ENCODE measurements at regions not wholly inside any gene's neighbourhood (a gene's known extent, or its start where the extent isn't known, plus 50 kb on each side); places are given as distances from the start of the nearest gene placed in this dataset.

DNA sequence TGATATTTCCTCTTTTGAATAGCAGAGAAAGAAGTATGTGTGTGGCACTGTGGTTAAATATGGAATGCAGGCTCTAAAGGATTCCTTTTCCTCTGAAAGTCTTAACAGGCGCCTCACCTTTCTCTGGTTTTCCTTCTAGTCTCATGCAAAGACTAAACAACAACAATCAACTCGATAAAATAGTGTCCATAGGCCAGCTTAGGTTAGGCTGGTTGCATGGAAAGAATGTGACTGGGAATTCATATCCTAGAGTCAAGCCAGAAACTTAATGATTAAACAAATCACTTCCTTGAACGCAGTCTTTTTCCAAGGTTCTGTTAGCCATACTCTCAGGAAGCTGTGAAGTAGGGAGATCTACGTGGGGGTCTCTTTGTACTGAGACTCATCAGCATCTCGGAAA is 800.8 kb upstream of the ID2 start:
- Histone ChIP-seq H4K20me1 (ENCODE audit: control insufficient read depth, insufficient read depth, low read depth, low read length) (no peaks in the 10 kb centered on the region), H3K36me3 (ENCODE audit: control insufficient read depth, low read length) (no peaks in the 10 kb centered on the region), H3K4me3 (ENCODE audit: low read length) (no peak overlapping the region), H3K79me2 (ENCODE audit: control insufficient read depth, low read length) (no peaks in the 10 kb centered on the region), H3F3A (ENCODE audit: control insufficient read depth, insufficient read depth) (no peaks in the 10 kb centered on the region), H3K4me2 (ENCODE audit: low read length) (no peak overlapping the region), H3K9me2 (replicated peaks; ENCODE audit: control insufficient read depth, low read length) (no peaks in the 10 kb centered on the region), H3K4me1 (ENCODE audit: control insufficient read depth, low read length) (peaks cover 16% of the 10 kb centered on the region), H3K27me3 (ENCODE audit: control insufficient read depth, low read length) (no peaks in the 10 kb centered on the region), H3K27ac (ENCODE audit: low read depth, low read length) (no peak overlapping the region), H3K9me3 (ENCODE audit: control insufficient read depth, insufficient read depth, low read length) (no peaks in the 10 kb centered on the region)
- TF ChIP-seq, protein P1, sequence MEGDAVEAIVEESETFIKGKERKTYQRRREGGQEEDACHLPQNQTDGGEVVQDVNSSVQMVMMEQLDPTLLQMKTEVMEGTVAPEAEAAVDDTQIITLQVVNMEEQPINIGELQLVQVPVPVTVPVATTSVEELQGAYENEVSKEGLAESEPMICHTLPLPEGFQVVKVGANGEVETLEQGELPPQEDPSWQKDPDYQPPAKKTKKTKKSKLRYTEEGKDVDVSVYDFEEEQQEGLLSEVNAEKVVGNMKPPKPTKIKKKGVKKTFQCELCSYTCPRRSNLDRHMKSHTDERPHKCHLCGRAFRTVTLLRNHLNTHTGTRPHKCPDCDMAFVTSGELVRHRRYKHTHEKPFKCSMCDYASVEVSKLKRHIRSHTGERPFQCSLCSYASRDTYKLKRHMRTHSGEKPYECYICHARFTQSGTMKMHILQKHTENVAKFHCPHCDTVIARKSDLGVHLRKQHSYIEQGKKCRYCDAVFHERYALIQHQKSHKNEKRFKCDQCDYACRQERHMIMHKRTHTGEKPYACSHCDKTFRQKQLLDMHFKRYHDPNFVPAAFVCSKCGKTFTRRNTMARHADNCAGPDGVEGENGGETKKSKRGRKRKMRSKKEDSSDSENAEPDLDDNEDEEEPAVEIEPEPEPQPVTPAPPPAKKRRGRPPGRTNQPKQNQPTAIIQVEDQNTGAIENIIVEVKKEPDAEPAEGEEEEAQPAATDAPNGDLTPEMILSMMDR (IDR thresholded peaks at IDR 0.05; ENCODE audit: low read depth, low read length, poor library complexity, severe bottlenecking) = no peak
- no peak for TF ChIP-seq EZH2phosphoT487 (IDR thresholded peaks at IDR 0.05; ENCODE audit: borderline replicate concordance, low read length)

DNA sequence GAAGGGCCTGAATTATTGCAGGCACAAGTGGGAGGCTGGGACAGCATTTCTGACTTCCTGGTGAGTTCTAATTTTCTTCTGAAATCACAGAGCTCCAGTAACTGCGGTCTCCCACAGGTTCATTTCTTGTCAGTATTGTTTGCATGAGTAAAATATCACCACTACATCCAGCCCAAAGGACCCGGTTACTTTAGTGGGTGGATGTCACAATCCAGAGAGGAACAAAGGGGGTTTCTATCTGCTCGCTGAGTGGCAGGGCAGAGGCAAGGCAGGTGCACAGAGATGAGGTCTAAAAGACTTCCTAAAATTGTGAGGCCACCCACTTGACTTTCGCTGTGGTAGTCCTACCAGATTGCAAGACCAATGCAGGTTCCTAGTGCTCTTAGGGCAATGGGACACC is 800.4 kb upstream of the ID2 start:
- H3K4me3 ChIP-seq (ENCODE audit: low read length) = no peak overlapping the region
- H3F3A ChIP-seq (ENCODE audit: control insufficient read depth, insufficient read depth) = no peaks in the 10 kb centered on the region
- H3K4me2 ChIP-seq (ENCODE audit: low read length) = no peak overlapping the region
- no peaks in the 10 kb centered on the region for H3K27me3 ChIP-seq (ENCODE audit: control insufficient read depth, low read length)
- no peaks in the 10 kb centered on the region for H3K9me2 ChIP-seq (replicated peaks; ENCODE audit: control insufficient read depth, low read length)
- TF ChIP-seq, protein P1 (IDR thresholded peaks at IDR 0.05; ENCODE audit: low read depth, low read length, poor library complexity, severe bottlenecking) = no peak
- TF ChIP-seq EZH2phosphoT487 (IDR thresholded peaks at IDR 0.05; ENCODE audit: borderline replicate concordance, low read length) = no peak
- H3K4me1 ChIP-seq (ENCODE audit: control insufficient read depth, low read length) = peaks cover 16% of the 10 kb centered on the region
- no peaks in the 10 kb centered on the region for H4K20me1 ChIP-seq (ENCODE audit: control insufficient read depth, insufficient read depth, low read depth, low read length)
- H3K79me2 ChIP-seq (ENCODE audit: control insufficient read depth, low read length) = no peaks in the 10 kb centered on the region
- no peaks in the 10 kb centered on the region for H3K36me3 ChIP-seq (ENCODE audit: control insufficient read depth, low read length)
- H3K9me3 ChIP-seq (ENCODE audit: control insufficient read depth, insufficient read depth, low read length) = no peaks in the 10 kb centered on the region
- H3K27ac ChIP-seq (ENCODE audit: low read depth, low read length) = no peak overlapping the region

DNA sequence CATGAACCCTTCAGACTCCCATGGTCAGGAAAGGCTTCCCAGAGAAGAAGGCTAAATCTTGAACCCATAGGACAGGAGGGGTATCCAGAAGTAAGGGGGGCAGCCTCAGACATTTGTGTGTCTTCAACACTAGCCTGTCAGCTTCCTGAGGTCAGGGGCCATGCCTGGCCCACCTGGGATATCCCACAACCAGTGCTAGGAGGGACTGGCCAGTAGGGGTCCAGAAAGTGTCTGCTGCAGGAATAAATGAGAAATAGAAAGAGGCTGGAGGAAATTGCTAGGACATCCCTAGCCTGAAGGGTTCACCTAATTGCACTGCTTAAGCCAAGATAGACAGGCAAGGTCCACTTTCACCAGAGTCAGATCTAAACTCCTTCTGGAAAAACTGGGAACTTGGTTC is 799.6 kb upstream of the ID2 start:
- no peak overlapping the region for H3K4me3 ChIP-seq (ENCODE audit: low read length)
- no peak overlapping the region for H3K4me2 ChIP-seq (ENCODE audit: low read length)
- H4K20me1 ChIP-seq (ENCODE audit: control insufficient read depth, insufficient read depth, low read depth, low read length) = no peaks in the 10 kb centered on the region
- no peaks in the 10 kb centered on the region for H3K9me2 ChIP-seq (replicated peaks; ENCODE audit: control insufficient read depth, low read length)
- no peaks in the 10 kb centered on the region for H3K36me3 ChIP-seq (ENCODE audit: control insufficient read depth, low read length)
- no peaks in the 10 kb centered on the region for H3K79me2 ChIP-seq (ENCODE audit: control insufficient read depth, low read length)
- TF ChIP-seq, protein P1 (IDR thresholded peaks at IDR 0.05; ENCODE audit: low read depth, low read length, poor library complexity, severe bottlenecking) = no peak
- TF ChIP-seq EZH2phosphoT487 (IDR thresholded peaks at IDR 0.05; ENCODE audit: borderline replicate concordance, low read length) = no peak
- H3K27ac ChIP-seq (ENCODE audit: low read depth, low read length) = no peak overlapping the region
- H3K4me1 ChIP-seq (ENCODE audit: control insufficient read depth, low read length) = peaks cover 16% of the 10 kb centered on the region
- no peaks in the 10 kb centered on the region for H3F3A ChIP-seq (ENCODE audit: control insufficient read depth, insufficient read depth)
- H3K9me3 ChIP-seq (ENCODE audit: control insufficient read depth, insufficient read depth, low read length) = no peaks in the 10 kb centered on the region
- no peaks in the 10 kb centered on the region for H3K27me3 ChIP-seq (ENCODE audit: control insufficient read depth, low read length)

DNA sequence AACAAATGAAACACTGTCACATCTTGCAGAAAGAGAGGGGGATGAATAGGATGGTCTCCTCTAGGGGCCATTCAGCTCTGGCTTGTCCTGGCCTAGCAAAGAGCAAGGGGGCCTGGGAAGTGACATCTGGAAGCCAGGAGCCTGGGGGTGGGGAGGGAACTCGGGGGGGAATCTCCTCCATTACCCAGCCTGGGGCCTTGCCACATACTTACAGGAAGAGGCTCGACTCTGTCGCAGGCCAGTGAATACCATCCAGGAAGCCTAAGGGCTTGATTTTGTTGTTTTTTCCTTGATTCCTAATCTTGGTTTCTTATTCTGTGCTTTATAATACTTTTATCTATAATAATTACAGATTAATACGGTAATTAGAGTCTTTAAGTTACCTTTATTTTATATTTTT is 797.5 kb upstream of the ID2 start:
- H3K27ac ChIP-seq (ENCODE audit: low read depth, low read length) = no peak overlapping the region
- no peak overlapping the region for H3K4me2 ChIP-seq (ENCODE audit: low read length)
- H4K20me1 ChIP-seq (ENCODE audit: control insufficient read depth, insufficient read depth, low read depth, low read length) = no peaks in the 10 kb centered on the region
- TF ChIP-seq, protein P1 (IDR thresholded peaks at IDR 0.05; ENCODE audit: low read depth, low read length, poor library complexity, severe bottlenecking) = no peak
- TF ChIP-seq EZH2phosphoT487 (IDR thresholded peaks at IDR 0.05; ENCODE audit: borderline replicate concordance, low read length) = no peak
- H3K9me2 ChIP-seq (replicated peaks; ENCODE audit: control insufficient read depth, low read length) = no peaks in the 10 kb centered on the region
- H3K36me3 ChIP-seq (ENCODE audit: control insufficient read depth, low read length) = no peaks in the 10 kb centered on the region
- no peaks in the 10 kb centered on the region for H3K9me3 ChIP-seq (ENCODE audit: control insufficient read depth, insufficient read depth, low read length)
- H3K79me2 ChIP-seq (ENCODE audit: control insufficient read depth, low read length) = no peaks in the 10 kb centered on the region
- H3K4me3 ChIP-seq (ENCODE audit: low read length) = no peak overlapping the region
- H3K4me1 ChIP-seq (ENCODE audit: control insufficient read depth, low read length) = peaks cover 15% of the 10 kb centered on the region
- H3F3A ChIP-seq (ENCODE audit: control insufficient read depth, insufficient read depth) = no peaks in the 10 kb centered on the region
- no peaks in the 10 kb centered on the region for H3K27me3 ChIP-seq (ENCODE audit: control insufficient read depth, low read length)

Data from DOHH2 (cell line).